ENCODE measurements at regions not wholly inside any gene's neighbourhood (a gene's known extent, or its start where the extent isn't known, plus 50 kb on each side); places are given as distances from the start of the nearest gene placed in this dataset.

GRCh38 chr1:185594786-185595410 is 139.3 kb upstream of the HMCN1 start:
- no peaks in the 10 kb centered on the region for H3K36me3 ChIP-seq (ENCODE audit: control insufficient read depth in 5 of 5, insufficient read depth in 5 of 5, low read length in 5 of 5)
- H3K27ac ChIP-seq (ENCODE audit: low read depth, low read length), result no peak overlapping the region

GRCh38 chr1:185593271-185593670 is 140.9 kb upstream of the HMCN1 start:
- H3K27me3 ChIP-seq (ENCODE audit: control insufficient read depth in 5 of 5, insufficient read depth in 4 of 5, low read length in 5 of 5), result no peaks in the 10 kb centered on the region
- H3K9me3 ChIP-seq (ENCODE audit: control insufficient read depth in 5 of 5, low read length in 5 of 5), result no peaks in the 10 kb centered on the region
- no peak overlapping the region for H3K4me3 ChIP-seq (ENCODE audit: low read depth in 1 of 5, low read length in 5 of 5)
- no peaks in the 10 kb centered on the region for H3K36me3 ChIP-seq (ENCODE audit: control insufficient read depth in 5 of 5, insufficient read depth in 5 of 5, low read length in 5 of 5)
- no peak overlapping the region for H3K27ac ChIP-seq (ENCODE audit: low read depth, low read length)
- H3K4me1 ChIP-seq (ENCODE audit: control insufficient read depth in 5 of 5, insufficient read depth in 5 of 5, low read length in 5 of 5), result peaks cover 0 to 2% (median 0%) of the 10 kb centered on the region in 5 donors
- no peak overlapping the region for H3K9ac ChIP-seq (ENCODE audit: low read length in 5 of 5)

More at GRCh38 chr1:185594786-185595410, 139.3 kb upstream of the HMCN1 start:
- H3K4me3 ChIP-seq (ENCODE audit: low read depth in 1 of 5, low read length in 5 of 5), result no peak overlapping the region
- H3K4me1 ChIP-seq (ENCODE audit: control insufficient read depth in 5 of 5, insufficient read depth in 5 of 5, low read length in 5 of 5), result peaks cover 0 to 2% (median 0%) of the 10 kb centered on the region in 5 donors
- H3K27me3 ChIP-seq (ENCODE audit: control insufficient read depth in 5 of 5, insufficient read depth in 4 of 5, low read length in 5 of 5), result no peaks in the 10 kb centered on the region
- H3K9me3 ChIP-seq (ENCODE audit: control insufficient read depth in 5 of 5, low read length in 5 of 5), result no peaks in the 10 kb centered on the region
- no peak overlapping the region for H3K9ac ChIP-seq (ENCODE audit: low read length in 5 of 5)

GRCh38 chr1:185585770-185586169 is 148.4 kb upstream of the HMCN1 start:
- no peaks in the 10 kb centered on the region for H3K36me3 ChIP-seq (ENCODE audit: control insufficient read depth in 5 of 5, insufficient read depth in 5 of 5, low read length in 5 of 5)
- no peaks in the 10 kb centered on the region for H3K4me1 ChIP-seq (ENCODE audit: control insufficient read depth in 5 of 5, insufficient read depth in 5 of 5, low read length in 5 of 5)
- no peak overlapping the region for H3K9ac ChIP-seq (ENCODE audit: low read length in 5 of 5)
- no peak overlapping the region for H3K27ac ChIP-seq (ENCODE audit: low read depth, low read length)
- no peaks in the 10 kb centered on the region for H3K27me3 ChIP-seq (ENCODE audit: control insufficient read depth in 5 of 5, insufficient read depth in 4 of 5, low read length in 5 of 5)
- H3K9me3 ChIP-seq (ENCODE audit: control insufficient read depth in 5 of 5, low read length in 5 of 5), result peaks cover 0 to 5% (median 0%) of the 10 kb centered on the region in 5 donors
- H3K4me3 ChIP-seq (ENCODE audit: low read depth in 1 of 5, low read length in 5 of 5), result no peak overlapping the region

GRCh38 chr1:185581961-185582725 is 152.0 kb upstream of the HMCN1 start:
- Histone ChIP-seq H3K27me3 (ENCODE audit: control insufficient read depth in 5 of 5, insufficient read depth in 4 of 5, low read length in 5 of 5) (no peaks in the 10 kb centered on the region), H3K36me3 (ENCODE audit: control insufficient read depth in 5 of 5, insufficient read depth in 5 of 5, low read length in 5 of 5) (no peaks in the 10 kb centered on the region), H3K4me3 (ENCODE audit: low read depth in 1 of 5, low read length in 5 of 5) (no peak overlapping the region), H3K9me3 (ENCODE audit: control insufficient read depth in 5 of 5, low read length in 5 of 5) (peaks cover 0 to 14% (median 4%) of the 10 kb centered on the region in 5 donors), H3K27ac (ENCODE audit: low read depth, low read length) (no peak overlapping the region), H3K4me1 (ENCODE audit: control insufficient read depth in 5 of 5, insufficient read depth in 5 of 5, low read length in 5 of 5) (no peaks in the 10 kb centered on the region), H3K9ac (ENCODE audit: low read length in 5 of 5) (no peak overlapping the region)

GRCh38 chr1:185581020-185581419 is 153.2 kb upstream of the HMCN1 start:
- Histone ChIP-seq H3K27ac (ENCODE audit: low read depth, low read length) (no peak overlapping the region), H3K27me3 (ENCODE audit: control insufficient read depth in 5 of 5, insufficient read depth in 4 of 5, low read length in 5 of 5) (no peaks in the 10 kb centered on the region), H3K36me3 (ENCODE audit: control insufficient read depth in 5 of 5, insufficient read depth in 5 of 5, low read length in 5 of 5) (no peaks in the 10 kb centered on the region), H3K9ac (ENCODE audit: low read length in 5 of 5) (no peak overlapping the region), H3K9me3 (ENCODE audit: control insufficient read depth in 5 of 5, low read length in 5 of 5) (peaks cover 0 to 14% (median 4%) of the 10 kb centered on the region in 5 donors), H3K4me1 (ENCODE audit: control insufficient read depth in 5 of 5, insufficient read depth in 5 of 5, low read length in 5 of 5) (no peaks in the 10 kb centered on the region), H3K4me3 (ENCODE audit: low read depth in 1 of 5, low read length in 5 of 5) (no peak overlapping the region)

- no peak overlapping the region for H3K27ac ChIP-seq (ENCODE audit: low read depth, low read length)
- no peaks in the 10 kb centered on the region for H3K36me3 ChIP-seq (ENCODE audit: control insufficient read depth in 5 of 5, insufficient read depth in 5 of 5, low read length in 5 of 5)
- H3K4me1 ChIP-seq (ENCODE audit: control insufficient read depth in 5 of 5, insufficient read depth in 5 of 5, low read length in 5 of 5), result no peaks in the 10 kb centered on the region
- H3K9ac ChIP-seq (ENCODE audit: low read length in 5 of 5), result no peak overlapping the region
- H3K4me3 ChIP-seq (ENCODE audit: low read depth in 1 of 5, low read length in 5 of 5), result no peak overlapping the region
- H3K27me3 ChIP-seq (ENCODE audit: control insufficient read depth in 5 of 5, insufficient read depth in 4 of 5, low read length in 5 of 5), result no peaks in the 10 kb centered on the region
- H3K9me3 ChIP-seq (ENCODE audit: control insufficient read depth in 5 of 5, low read length in 5 of 5), result peaks cover 0 to 14% (median 4%) of the 10 kb centered on the region in 5 donors
Measured at GRCh38 chr1:185578293-185578692, 155.9 kb upstream of the HMCN1 start.

- peaks cover 0 to 10% (median 3%) of the 10 kb centered on the region in 5 donors for H3K9me3 ChIP-seq (ENCODE audit: control insufficient read depth in 5 of 5, low read length in 5 of 5)
- no peak overlapping the region for H3K4me3 ChIP-seq (ENCODE audit: low read depth in 1 of 5, low read length in 5 of 5)
- no peak overlapping the region for H3K9ac ChIP-seq (ENCODE audit: low read length in 5 of 5)
- no peak overlapping the region for H3K27ac ChIP-seq (ENCODE audit: low read depth, low read length)
- H3K27me3 ChIP-seq (ENCODE audit: control insufficient read depth in 5 of 5, insufficient read depth in 4 of 5, low read length in 5 of 5), result no peaks in the 10 kb centered on the region
- H3K36me3 ChIP-seq (ENCODE audit: control insufficient read depth in 5 of 5, insufficient read depth in 5 of 5, low read length in 5 of 5), result no peaks in the 10 kb centered on the region
- H3K4me1 ChIP-seq (ENCODE audit: control insufficient read depth in 5 of 5, insufficient read depth in 5 of 5, low read length in 5 of 5), result no peaks in the 10 kb centered on the region
Measured at GRCh38 chr1:185574139-185574875, 159.9 kb upstream of the HMCN1 start.

GRCh38 chr1:185573677-185574076 is 160.5 kb upstream of the HMCN1 start:
- peaks cover 0 to 7% (median 3%) of the 10 kb centered on the region in 5 donors for H3K9me3 ChIP-seq (ENCODE audit: control insufficient read depth in 5 of 5, low read length in 5 of 5)
- H3K36me3 ChIP-seq (ENCODE audit: control insufficient read depth in 5 of 5, insufficient read depth in 5 of 5, low read length in 5 of 5), result no peaks in the 10 kb centered on the region
- no peak overlapping the region for H3K27ac ChIP-seq (ENCODE audit: low read depth, low read length)
- no peaks in the 10 kb centered on the region for H3K27me3 ChIP-seq (ENCODE audit: control insufficient read depth in 5 of 5, insufficient read depth in 4 of 5, low read length in 5 of 5)
- no peak overlapping the region for H3K9ac ChIP-seq (ENCODE audit: low read length in 5 of 5)
- H3K4me1 ChIP-seq (ENCODE audit: control insufficient read depth in 5 of 5, insufficient read depth in 5 of 5, low read length in 5 of 5), result no peaks in the 10 kb centered on the region
- H3K4me3 ChIP-seq (ENCODE audit: low read depth in 1 of 5, low read length in 5 of 5), result no peak overlapping the region

- H3K4me1 ChIP-seq (ENCODE audit: control insufficient read depth in 5 of 5, insufficient read depth in 5 of 5, low read length in 5 of 5), result no peaks in the 10 kb centered on the region
- H3K9ac ChIP-seq (ENCODE audit: low read length in 5 of 5), result no peak overlapping the region
- H3K27ac ChIP-seq (ENCODE audit: low read depth, low read length), result no peak overlapping the region
Measured at GRCh38 chr1:185573162-185573561, 161.0 kb upstream of the HMCN1 start.

GRCh38 chr1:185570962-185571361 is 163.2 kb upstream of the HMCN1 start:
- Histone ChIP-seq H3K27me3 (ENCODE audit: control insufficient read depth in 5 of 5, insufficient read depth in 4 of 5, low read length in 5 of 5) (no peaks in the 10 kb centered on the region), H3K27ac (ENCODE audit: low read depth, low read length) (no peak overlapping the region), H3K9me3 (ENCODE audit: control insufficient read depth in 5 of 5, low read length in 5 of 5) (no peaks in the 10 kb centered on the region), H3K4me3 (ENCODE audit: low read depth in 1 of 5, low read length in 5 of 5) (no peak overlapping the region), H3K9ac (ENCODE audit: low read length in 5 of 5) (no peak overlapping the region), H3K4me1 (ENCODE audit: control insufficient read depth in 5 of 5, insufficient read depth in 5 of 5, low read length in 5 of 5) (no peaks in the 10 kb centered on the region), H3K36me3 (ENCODE audit: control insufficient read depth in 5 of 5, insufficient read depth in 5 of 5, low read length in 5 of 5) (no peaks in the 10 kb centered on the region)

More at GRCh38 chr1:185573162-185573561, 161.0 kb upstream of the HMCN1 start:
- Histone ChIP-seq H3K36me3 (ENCODE audit: control insufficient read depth in 5 of 5, insufficient read depth in 5 of 5, low read length in 5 of 5) (no peaks in the 10 kb centered on the region), H3K27me3 (ENCODE audit: control insufficient read depth in 5 of 5, insufficient read depth in 4 of 5, low read length in 5 of 5) (no peaks in the 10 kb centered on the region), H3K4me3 (ENCODE audit: low read depth in 1 of 5, low read length in 5 of 5) (no peak overlapping the region), H3K9me3 (ENCODE audit: control insufficient read depth in 5 of 5, low read length in 5 of 5) (peaks cover 0 to 2% (median 2%) of the 10 kb centered on the region in 5 donors)
